ENCODE measurements at regions not wholly inside any gene's neighbourhood (a gene's known extent, or its start where the extent isn't known, plus 50 kb on each side); places are given as distances from the start of the nearest gene placed in this dataset.

GRCh38 chr19:31539386-31539785 is 190.2 kb upstream of the TSHZ3 start:
- DNase-seq (ENCODE audit: insufficient read length, low spot score), result no peak

GRCh38 chr19:31541396-31541795 is 192.2 kb upstream of the TSHZ3 start:
- TF ChIP-seq POLR2A (IDR thresholded peaks at IDR 0.05; ENCODE audit: low read depth, low read length) (no peak), PAX5 (IDR thresholded peaks at IDR 0.05; ENCODE audit: insufficient read depth, low read length, severe bottlenecking) (no peak), SPI1 (IDR thresholded peaks at IDR 0.05; ENCODE audit: low read depth, low read length) (no peak), POU2F2 (IDR thresholded peaks at IDR 0.05; ENCODE audit: low read depth, low read length) (no peak), TAF1 (IDR thresholded peaks at IDR 0.05; ENCODE audit: low read depth, low read length) (no peak), POLR2AphosphoS5 (IDR thresholded peaks at IDR 0.05; ENCODE audit: low read depth, low read length) (no peak)
- FAIRE-seq, result no peak

More at GRCh38 chr19:31539386-31539785, 190.2 kb upstream of the TSHZ3 start:
- TF ChIP-seq SPI1 (IDR thresholded peaks at IDR 0.05; ENCODE audit: low read depth, low read length) (no peak), POLR2AphosphoS5 (IDR thresholded peaks at IDR 0.05; ENCODE audit: low read depth, low read length) (no peak), POLR2A (IDR thresholded peaks at IDR 0.05; ENCODE audit: low read depth, low read length) (no peak), POU2F2 (IDR thresholded peaks at IDR 0.05; ENCODE audit: low read depth, low read length) (no peak), PAX5 (IDR thresholded peaks at IDR 0.05; ENCODE audit: insufficient read depth, low read length, severe bottlenecking) (no peak), TAF1 (IDR thresholded peaks at IDR 0.05; ENCODE audit: low read depth, low read length) (no peak)
- FAIRE-seq, result no peak

GRCh38 chr19:31543456-31543855 is 194.2 kb upstream of the TSHZ3 start:
- no peak for FAIRE-seq
- TF ChIP-seq TAF1 (IDR thresholded peaks at IDR 0.05; ENCODE audit: low read depth, low read length), result no peak
- no peak for TF ChIP-seq POLR2AphosphoS5 (IDR thresholded peaks at IDR 0.05; ENCODE audit: low read depth, low read length)
- no peak for TF ChIP-seq SPI1 (IDR thresholded peaks at IDR 0.05; ENCODE audit: low read depth, low read length)
- no peak for TF ChIP-seq PAX5 (IDR thresholded peaks at IDR 0.05; ENCODE audit: insufficient read depth, low read length, severe bottlenecking)
- TF ChIP-seq POU2F2 (IDR thresholded peaks at IDR 0.05; ENCODE audit: low read depth, low read length), result no peak
- TF ChIP-seq POLR2A (IDR thresholded peaks at IDR 0.05; ENCODE audit: low read depth, low read length), result no peak

More at GRCh38 chr19:31541396-31541795, 192.2 kb upstream of the TSHZ3 start:
- DNase-seq (ENCODE audit: insufficient read length, low spot score), result no peak

GRCh38 chr19:31545777-31546176 is 196.5 kb upstream of the TSHZ3 start:
- TF ChIP-seq POLR2AphosphoS5 (IDR thresholded peaks at IDR 0.05; ENCODE audit: low read depth, low read length) (no peak), POLR2A (IDR thresholded peaks at IDR 0.05; ENCODE audit: low read depth, low read length) (no peak), PAX5 (IDR thresholded peaks at IDR 0.05; ENCODE audit: insufficient read depth, low read length, severe bottlenecking) (no peak), SPI1 (IDR thresholded peaks at IDR 0.05; ENCODE audit: low read depth, low read length) (no peak), POU2F2 (IDR thresholded peaks at IDR 0.05; ENCODE audit: low read depth, low read length) (no peak), TAF1 (IDR thresholded peaks at IDR 0.05; ENCODE audit: low read depth, low read length) (no peak)
- no peak for DNase-seq (ENCODE audit: insufficient read length, low spot score)
- FAIRE-seq, result no peak

More at GRCh38 chr19:31543456-31543855, 194.2 kb upstream of the TSHZ3 start:
- DNase-seq (ENCODE audit: insufficient read length, low spot score), result no peak

GRCh38 chr19:31546205-31546960 is 197.1 kb upstream of the TSHZ3 start:
- FAIRE-seq (no peak), DNase-seq (ENCODE audit: insufficient read length, low spot score) (no peak)
- no peak for TF ChIP-seq TAF1 (IDR thresholded peaks at IDR 0.05; ENCODE audit: low read depth, low read length)
- TF ChIP-seq SPI1 (IDR thresholded peaks at IDR 0.05; ENCODE audit: low read depth, low read length), result no peak

- no peak for FAIRE-seq
- TF ChIP-seq POLR2A (IDR thresholded peaks at IDR 0.05; ENCODE audit: low read depth, low read length) (no peak), PAX5 (IDR thresholded peaks at IDR 0.05; ENCODE audit: insufficient read depth, low read length, severe bottlenecking) (no peak), POLR2AphosphoS5 (IDR thresholded peaks at IDR 0.05; ENCODE audit: low read depth, low read length) (no peak), POU2F2 (IDR thresholded peaks at IDR 0.05; ENCODE audit: low read depth, low read length) (no peak), SPI1 (IDR thresholded peaks at IDR 0.05; ENCODE audit: low read depth, low read length) (no peak), TAF1 (IDR thresholded peaks at IDR 0.05; ENCODE audit: low read depth, low read length) (no peak)
- no peak for DNase-seq (ENCODE audit: insufficient read length, low spot score)
These were observed 199.7 kb upstream of the TSHZ3 start for GRCh38 chr19:31548941-31549340.

GRCh38 chr19:31553112-31553845 is 204.0 kb upstream of the TSHZ3 start:
- FAIRE-seq, result no peak
- no peak for TF ChIP-seq SPI1 (IDR thresholded peaks at IDR 0.05; ENCODE audit: low read depth, low read length)
- no peak for TF ChIP-seq POLR2AphosphoS5 (IDR thresholded peaks at IDR 0.05; ENCODE audit: low read depth, low read length)
- TF ChIP-seq POLR2A (IDR thresholded peaks at IDR 0.05; ENCODE audit: low read depth, low read length), result no peak
- DNase-seq (ENCODE audit: insufficient read length, low spot score), result no peak

- FAIRE-seq, result no peak
- DNase-seq (ENCODE audit: insufficient read length, low spot score), result no peak
- TF ChIP-seq PAX5 (IDR thresholded peaks at IDR 0.05; ENCODE audit: insufficient read depth, low read length, severe bottlenecking) (no peak), SPI1 (IDR thresholded peaks at IDR 0.05; ENCODE audit: low read depth, low read length) (no peak), POU2F2 (IDR thresholded peaks at IDR 0.05; ENCODE audit: low read depth, low read length) (no peak), POLR2AphosphoS5 (IDR thresholded peaks at IDR 0.05; ENCODE audit: low read depth, low read length) (no peak), POLR2A (IDR thresholded peaks at IDR 0.05; ENCODE audit: low read depth, low read length) (no peak), TAF1 (IDR thresholded peaks at IDR 0.05; ENCODE audit: low read depth, low read length) (no peak)
These were observed 204.6 kb upstream of the TSHZ3 start for GRCh38 chr19:31553846-31554215.

GRCh38 chr19:31554360-31554759 is 205.1 kb upstream of the TSHZ3 start:
- FAIRE-seq (no peak), DNase-seq (ENCODE audit: insufficient read length, low spot score) (no peak)
- TF ChIP-seq TAF1 (IDR thresholded peaks at IDR 0.05; ENCODE audit: low read depth, low read length), result no peak
- no peak for TF ChIP-seq POLR2A (IDR thresholded peaks at IDR 0.05; ENCODE audit: low read depth, low read length)
- TF ChIP-seq POLR2AphosphoS5 (IDR thresholded peaks at IDR 0.05; ENCODE audit: low read depth, low read length), result no peak
- TF ChIP-seq PAX5 (IDR thresholded peaks at IDR 0.05; ENCODE audit: insufficient read depth, low read length, severe bottlenecking), result no peak
- no peak for TF ChIP-seq POU2F2 (IDR thresholded peaks at IDR 0.05; ENCODE audit: low read depth, low read length)
- no peak for TF ChIP-seq SPI1 (IDR thresholded peaks at IDR 0.05; ENCODE audit: low read depth, low read length)
